ENCODE measurements at regions not wholly inside any gene's neighbourhood (a gene's known extent, or its start where the extent isn't known, plus 50 kb on each side); places are given as distances from the start of the nearest gene placed in this dataset.
"Not testable (repeated sequence)": the region's sequence is repeated elsewhere in the genome, so short reads cannot be mapped to it uniquely, and the experiment has no call there.

GRCh38 chr4:34293459-34293858 is 1950.9 kb downstream of the ARAP2 start:
- H3K27ac ChIP-seq, result no peak overlapping the region
- no peak overlapping the region for H3K4me3 ChIP-seq
- H3K4me1 ChIP-seq, result no peaks in the 10 kb centered on the region
- ATAC-seq (ENCODE audit: low FRiP score in 2 of 2) (no peak), DNase-seq (no peak)
- H3K36me3 ChIP-seq, result no peaks in the 10 kb centered on the region
- no peak for TF ChIP-seq POLR2A (IDR thresholded peaks at IDR 0.05)
- H3K27me3 ChIP-seq, result no peaks in the 10 kb centered on the region
- H3K9me3 ChIP-seq, result no peaks in the 10 kb centered on the region

GRCh38 chr4:34309383-34309906 is 1934.9 kb downstream of the ARAP2 start:
- no peaks in the 10 kb centered on the region for H3K9me3 ChIP-seq
- no peak overlapping the region for H3K4me3 ChIP-seq
- H3K27me3 ChIP-seq, result no peaks in the 10 kb centered on the region
- no peak overlapping the region for H3K27ac ChIP-seq
- ATAC-seq (ENCODE audit: low FRiP score in 2 of 2) (no peak), DNase-seq (no peak)
- TF ChIP-seq POLR2A (IDR thresholded peaks at IDR 0.05), result no peak
- no peak for TF ChIP-seq CTCF (IDR thresholded peaks at IDR 0.05)
- TF ChIP-seq POLR2AphosphoS5 (IDR thresholded peaks at IDR 0.05), result no peak
- TF ChIP-seq EP300 (IDR thresholded peaks at IDR 0.05), result no peak
- H3K36me3 ChIP-seq, result no peaks in the 10 kb centered on the region
- H3K4me1 ChIP-seq, result no peaks in the 10 kb centered on the region

- no peak for DNase-seq
- Histone ChIP-seq H3K4me1 (no peaks in the 10 kb centered on the region), H3K9me3 (peaks cover 0 to 5% (median 0%) of the 10 kb centered on the region in 4 donors), H3K27me3 (no peaks in the 10 kb centered on the region), H3K4me3 (no peak overlapping the region), H3K27ac (no peak overlapping the region), H3K36me3 (no peaks in the 10 kb centered on the region)
- ATAC-seq (ENCODE audit: low FRiP score in 2 of 2), result no peak
- TF ChIP-seq CTCF (IDR thresholded peaks at IDR 0.05) (no peak), POLR2AphosphoS5 (IDR thresholded peaks at IDR 0.05) (no peak), EP300 (IDR thresholded peaks at IDR 0.05) (no peak)
These were observed 1925.5 kb downstream of the ARAP2 start for GRCh38 chr4:34318773-34319172.

GRCh38 chr4:34323549-34324320 is 1920.6 kb downstream of the ARAP2 start:
- H3K4me3 ChIP-seq, result no peak overlapping the region
- H3K27me3 ChIP-seq, result no peaks in the 10 kb centered on the region
- DNase-seq, result no peak
- no peaks in the 10 kb centered on the region for H3K4me1 ChIP-seq
- H3K27ac ChIP-seq, result no peak overlapping the region
- 42 to 76% methylated on average over 1 of the region's 1 CpG for WGBS, 2 donors
- no peak for ATAC-seq (ENCODE audit: low FRiP score in 2 of 2)
- H3K36me3 ChIP-seq, result no peaks in the 10 kb centered on the region
- no peak for TF ChIP-seq POLR2A (IDR thresholded peaks at IDR 0.05)
- no peak for TF ChIP-seq CTCF (IDR thresholded peaks at IDR 0.05)
- no peak for TF ChIP-seq POLR2AphosphoS5 (IDR thresholded peaks at IDR 0.05)
- no peak for TF ChIP-seq EP300 (IDR thresholded peaks at IDR 0.05)
- H3K9me3 ChIP-seq, result peaks cover 0 to 3% (median 0%) of the 10 kb centered on the region in 4 donors

- Histone ChIP-seq H3K4me1 (no peaks in the 10 kb centered on the region), H3K27me3 (no peaks in the 10 kb centered on the region), H3K4me3 (no peak overlapping the region), H3K36me3 (no peaks in the 10 kb centered on the region), H3K27ac (no peak overlapping the region), H3K9me3 (no peaks in the 10 kb centered on the region)
- no peak for ATAC-seq (ENCODE audit: low FRiP score in 2 of 2)
- no peak for TF ChIP-seq POLR2A (IDR thresholded peaks at IDR 0.05)
- WGBS, 2 donors, result 89 to 97% methylated on average over 1 of the region's 1 CpG
- no peak for DNase-seq
These were observed 1915.4 kb downstream of the ARAP2 start for GRCh38 chr4:34328939-34329338.

- ATAC-seq (ENCODE audit: low FRiP score in 2 of 2); H3K9me3 ChIP-seq; H3K27me3 ChIP-seq; H3K27ac ChIP-seq; H3K4me3 ChIP-seq; H3K4me1 ChIP-seq; H3K36me3 ChIP-seq: not testable (repeated sequence)
- peak in 1 of 2 donors; percentile 22 for DNase-seq
- 93 to 94% methylated on average over 13 of the region's 13 CpGs for WGBS, 2 donors
These were observed 1909.2 kb downstream of the ARAP2 start for GRCh38 chr4:34335156-34335555.

GRCh38 chr4:34335556-34335955 is 1908.8 kb downstream of the ARAP2 start:
- not testable (repeated sequence) for H3K27me3 ChIP-seq; ATAC-seq (ENCODE audit: low FRiP score in 2 of 2); H3K9me3 ChIP-seq; H3K27ac ChIP-seq; H3K4me3 ChIP-seq; H3K36me3 ChIP-seq; H3K4me1 ChIP-seq
- WGBS, 2 donors, result 88 to 90% methylated on average over 6 to 19 of the region's 22 CpGs
- peak in 1 of 2 donors; percentile 74 for DNase-seq
